LNCaP clone FGC (cell line): ENCODE measurements at regions not wholly inside any gene's neighbourhood (a gene's known extent, or its start where the extent isn't known, plus 50 kb on each side); places are given as distances from the start of the nearest gene placed in this dataset.

Experiments used
- DNase-seq: peaks from one replicate; pipeline ENCODE4 v3.0.0-alpha.2; 2011; ENCODE audit warnings: low read depth
- H3K4me3 ChIP-seq: 2 replicates; pipeline ENCODE4 v1.5.1; 2011; ENCODE audit warnings: mild to moderate bottlenecking, low read depth, low read length, control low read depth
- TF ChIP-seq, protein P1 (sequence below): IDR thresholded peaks from 2 replicates; pipeline ENCODE4 v1.5.1; 2012; ENCODE audit warnings: mild to moderate bottlenecking; ENCODE audit not compliant: control insufficient read depth, insufficient read depth; ENCODE audit errors: extremely low read depth

DNA sequence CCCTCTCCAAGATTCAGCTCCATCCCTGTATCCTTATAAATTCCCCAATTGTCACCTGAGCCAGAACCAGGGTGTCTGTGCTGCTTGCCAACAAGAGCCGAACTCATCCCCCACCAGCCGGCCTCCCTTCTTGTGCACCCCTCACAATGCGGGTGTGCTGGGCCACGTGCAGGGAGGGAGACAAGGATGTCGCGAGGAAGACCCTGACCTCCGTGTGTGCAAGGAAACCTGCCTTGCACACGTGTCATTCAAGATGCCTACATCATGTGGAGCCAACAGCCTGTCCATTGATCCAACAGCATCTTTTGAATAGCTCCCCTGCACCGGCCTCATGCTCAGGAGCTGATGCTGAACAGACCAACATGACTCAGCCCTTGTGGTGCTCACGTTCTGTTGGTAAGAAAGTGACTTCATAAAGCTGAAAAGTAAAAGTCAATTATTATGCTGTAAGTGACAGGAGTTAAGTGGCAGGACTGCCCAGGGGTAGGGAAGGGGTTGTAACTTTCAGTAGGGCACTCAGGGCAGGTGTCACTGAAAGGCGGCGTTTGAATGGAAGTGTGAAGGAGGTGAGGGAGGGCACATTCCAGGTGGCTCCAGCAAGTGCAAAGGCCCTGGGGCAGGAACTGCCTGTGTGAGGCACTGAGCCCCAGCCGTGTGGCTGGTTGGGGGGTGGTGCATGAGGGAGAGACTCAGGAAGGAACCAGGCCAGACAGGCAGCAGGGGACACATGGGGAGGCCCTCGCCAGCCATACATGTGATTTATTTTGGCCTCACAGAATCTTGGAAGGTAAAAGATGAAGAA is 302.2 kb downstream of the FOXL1 start:
- DNase-seq, result no peak
- no peak overlapping the region for H3K4me3 ChIP-seq
- TF ChIP-seq, protein P1, sequence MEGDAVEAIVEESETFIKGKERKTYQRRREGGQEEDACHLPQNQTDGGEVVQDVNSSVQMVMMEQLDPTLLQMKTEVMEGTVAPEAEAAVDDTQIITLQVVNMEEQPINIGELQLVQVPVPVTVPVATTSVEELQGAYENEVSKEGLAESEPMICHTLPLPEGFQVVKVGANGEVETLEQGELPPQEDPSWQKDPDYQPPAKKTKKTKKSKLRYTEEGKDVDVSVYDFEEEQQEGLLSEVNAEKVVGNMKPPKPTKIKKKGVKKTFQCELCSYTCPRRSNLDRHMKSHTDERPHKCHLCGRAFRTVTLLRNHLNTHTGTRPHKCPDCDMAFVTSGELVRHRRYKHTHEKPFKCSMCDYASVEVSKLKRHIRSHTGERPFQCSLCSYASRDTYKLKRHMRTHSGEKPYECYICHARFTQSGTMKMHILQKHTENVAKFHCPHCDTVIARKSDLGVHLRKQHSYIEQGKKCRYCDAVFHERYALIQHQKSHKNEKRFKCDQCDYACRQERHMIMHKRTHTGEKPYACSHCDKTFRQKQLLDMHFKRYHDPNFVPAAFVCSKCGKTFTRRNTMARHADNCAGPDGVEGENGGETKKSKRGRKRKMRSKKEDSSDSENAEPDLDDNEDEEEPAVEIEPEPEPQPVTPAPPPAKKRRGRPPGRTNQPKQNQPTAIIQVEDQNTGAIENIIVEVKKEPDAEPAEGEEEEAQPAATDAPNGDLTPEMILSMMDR, result no peak

DNA sequence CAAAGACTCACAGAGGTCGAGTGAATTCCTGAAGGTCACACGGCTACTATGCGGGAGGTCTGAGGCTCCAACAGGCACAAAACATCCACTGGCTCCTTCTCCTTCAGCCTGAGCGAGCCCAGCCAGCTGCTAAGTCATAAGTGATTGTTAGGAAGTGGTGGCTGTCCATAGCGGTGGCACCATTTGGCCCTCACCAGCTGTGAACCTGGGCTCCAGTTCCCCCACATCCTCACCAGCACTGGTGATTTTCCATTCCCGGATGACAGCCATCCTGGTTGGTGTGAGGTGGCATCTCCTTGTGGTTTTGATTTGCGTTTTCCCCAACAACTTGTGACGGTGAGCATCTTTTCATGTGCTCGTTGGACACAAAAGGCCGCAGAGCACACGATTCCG is 302.8 kb downstream of the FOXL1 start:
- DNase-seq, result no peak
- TF ChIP-seq, protein P1, result no peak

DNA sequence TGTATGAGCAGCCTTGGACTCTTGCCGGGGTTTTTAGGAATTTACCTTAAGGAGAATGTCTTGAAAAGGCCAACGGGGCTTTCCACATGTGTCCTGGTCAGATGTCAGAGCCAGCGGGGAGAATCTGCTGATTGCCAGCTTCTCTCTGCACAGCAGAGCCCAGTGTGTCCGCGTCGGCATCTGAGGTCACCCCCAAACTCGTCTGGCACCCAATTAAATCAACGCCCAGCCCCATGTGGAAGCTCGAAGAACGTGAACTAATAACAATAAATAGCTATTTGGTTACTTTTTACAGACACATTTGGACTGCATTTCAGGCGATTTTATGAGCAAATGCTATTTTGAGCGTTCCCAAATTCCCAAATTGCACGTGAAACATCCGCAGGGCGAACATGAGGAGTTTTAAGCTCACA is 303.5 kb downstream of the FOXL1 start:
- H3K4me3 ChIP-seq, result no peak overlapping the region
- TF ChIP-seq, protein P1, result no peak
- DNase-seq, result no peak

More for the DNA sequence above, 302.8 kb downstream of the FOXL1 start:
- H3K4me3 ChIP-seq, result no peak overlapping the region

DNA sequence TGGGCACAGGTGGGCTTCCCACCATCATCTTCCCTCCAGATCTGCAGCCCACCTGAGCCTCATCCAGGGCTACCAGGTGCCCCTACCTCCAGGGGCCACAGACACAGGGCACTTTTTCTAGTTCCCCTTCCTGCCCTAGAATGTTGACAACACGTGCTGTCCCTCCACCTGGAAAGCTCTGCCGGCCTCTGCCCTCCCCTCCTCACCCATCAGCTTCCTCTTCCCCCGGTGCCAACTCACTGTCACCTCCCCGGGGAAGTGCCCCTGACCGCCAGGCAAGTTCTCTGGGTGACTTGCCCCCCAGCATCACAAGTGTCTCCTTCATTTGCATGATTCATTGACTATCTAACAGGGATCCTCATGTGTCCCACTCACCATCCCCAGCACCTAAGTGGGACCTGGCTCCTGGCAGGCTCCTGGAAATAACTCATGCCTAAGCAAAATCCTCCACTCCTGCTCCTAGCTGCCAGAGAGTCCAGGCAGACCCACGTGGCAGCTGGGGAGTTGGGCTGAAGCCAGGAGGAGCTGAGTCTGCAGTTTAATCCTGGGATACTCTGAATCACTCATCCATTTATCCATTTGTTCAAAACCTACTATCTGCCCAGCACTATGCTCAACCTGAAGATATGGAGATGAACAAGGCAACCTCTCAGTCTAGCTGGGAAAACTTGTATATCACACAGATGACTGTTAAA is 304.4 kb downstream of the FOXL1 start:
- H3K4me3 ChIP-seq, result no peak overlapping the region
- DNase-seq, result no peak
- TF ChIP-seq, protein P1, result no peak

DNA sequence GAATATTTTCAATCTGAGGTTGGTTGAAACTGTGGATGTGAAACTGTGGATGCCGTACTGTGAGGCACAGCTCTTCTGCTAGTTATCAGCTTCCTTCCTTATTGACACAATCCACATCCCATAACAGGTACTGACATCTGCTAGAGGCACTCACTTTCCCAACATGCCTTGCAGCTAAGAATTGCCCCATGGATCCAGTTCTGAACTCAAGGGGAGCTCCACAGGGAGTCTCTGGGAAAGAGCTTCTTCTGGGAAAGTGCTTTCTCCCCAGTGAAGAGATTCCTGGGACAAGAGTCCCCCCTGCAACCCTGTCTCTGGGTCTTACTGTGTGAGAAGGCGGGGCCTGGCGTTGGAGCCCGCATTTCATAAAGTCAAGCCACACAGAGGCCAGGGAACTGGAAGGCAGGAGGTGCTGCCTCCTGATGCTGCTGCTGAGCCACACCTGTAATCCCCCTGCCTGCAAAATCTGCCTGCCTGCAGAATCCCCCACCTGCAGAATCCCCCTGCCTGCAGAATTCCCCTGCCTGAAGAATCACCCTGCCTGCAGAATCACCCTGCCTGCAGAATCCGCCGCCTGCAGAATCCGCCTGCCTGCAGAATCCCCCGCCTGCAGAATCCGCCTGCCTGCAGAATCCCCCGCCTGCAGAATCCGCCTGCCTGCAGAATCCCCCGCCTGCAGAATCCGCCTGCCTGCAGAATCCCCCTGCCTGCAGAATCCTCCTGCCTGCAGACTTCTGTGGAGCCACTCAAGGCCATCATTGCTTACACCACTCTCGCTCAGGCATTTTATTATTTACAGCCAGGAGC is 305.4 kb downstream of the FOXL1 start:
- TF ChIP-seq, protein P1, result no peak
- no peak overlapping the region for H3K4me3 ChIP-seq
- DNase-seq, result no peak

DNA sequence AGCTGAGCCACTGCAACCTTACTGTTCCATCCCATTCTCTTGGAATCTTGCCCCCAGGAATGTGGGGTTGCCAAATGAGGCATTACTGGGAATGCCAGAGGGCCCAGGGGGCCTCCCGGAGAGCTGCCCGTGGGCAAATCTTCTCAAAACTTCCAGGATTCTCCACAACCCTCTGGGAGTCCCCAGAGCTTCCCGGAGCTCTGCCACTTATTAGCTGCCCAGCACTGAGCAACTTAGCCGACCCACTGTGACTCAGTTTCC is 306.0 kb downstream of the FOXL1 start:
- TF ChIP-seq, protein P1, result no peak
- H3K4me3 ChIP-seq, result no peak overlapping the region
- DNase-seq, result no peak
